IMR-90 (cell line): ENCODE measurements at regions not wholly inside any gene's neighbourhood (a gene's known extent, or its start where the extent isn't known, plus 50 kb on each side); places are given as distances from the start of the nearest gene placed in this dataset.

Source experiments
- ATAC-seq: fragments of 200-7000 bp; cut with Tn5 transposase; 2 replicates; pipeline ENCODE4 v1.9.1; 2020; ENCODE audit warnings: low read depth, mild to moderate bottlenecking, moderate library complexity
- BruUV-seq: library from RNA; stranded (reverse); fragments of 400-500 nt; replicated peaks from 2 replicates; lab custom pipeline; 2021; lab: Mats Ljungman, UMichigan
- CTCF ChIA-PET: fragments of 300-600 bp; formaldehyde crosslinking; extraction: SDS; loops from one replicate; lab custom pipeline; 2021; ENCODE audit warnings: antibody characterized with exemption; lab: Yijun Ruan, JAX
- POLR2A ChIA-PET: fragments of 300-600 bp; sonication (Branson Sonifier 250); formaldehyde crosslinking; loops from one replicate; lab custom pipeline; 2022; ENCODE audit warnings: antibody characterized with exemption; ENCODE audit not compliant: unreplicated experiment; lab: Charles Lee
- DNase-seq: peaks from one replicate; pipeline ENCODE4 v3.0.0; 2013
- H2AFZ ChIP-seq: replicated peaks from 2 replicates; pipeline ENCODE3; 2013; ENCODE audit warnings: low read length, mild to moderate bottlenecking; ENCODE audit not compliant: poor library complexity
- H2AK5ac ChIP-seq: 2 replicates; pipeline ENCODE4 v1.6.1; 2013; ENCODE audit warnings: low read depth, low read length, inconsistent platforms
- H2AK9ac ChIP-seq: replicated peaks from 2 replicates; pipeline ENCODE3; 2013; ENCODE audit warnings: mild to moderate bottlenecking, low read depth, low read length, moderate library complexity; ENCODE audit not compliant: poor library complexity
- H2BK120ac ChIP-seq: 2 replicates; pipeline ENCODE4 v1.6.1; 2013; ENCODE audit warnings: low read depth, low read length, inconsistent platforms
- H2BK15ac ChIP-seq: 3 replicates; pipeline ENCODE4 v1.6.1; 2013; ENCODE audit warnings: low read depth, low read length, inconsistent platforms
- H2BK20ac ChIP-seq: 2 replicates; pipeline ENCODE4 v1.6.1; 2013; ENCODE audit warnings: low read depth, mild to moderate bottlenecking, inconsistent platforms, low read length, moderate library complexity
- H2BK5ac ChIP-seq: 2 replicates; pipeline ENCODE4 v1.6.1; 2013; ENCODE audit warnings: mild to moderate bottlenecking, low read depth, low read length, inconsistent platforms; ENCODE audit not compliant: poor library complexity, severe bottlenecking
- H3K14ac ChIP-seq: replicated peaks from 2 replicates; pipeline ENCODE4 v1.6.1; 2013; ENCODE audit warnings: low read depth, low read length, inconsistent platforms
- H3K18ac ChIP-seq: 2 replicates; pipeline ENCODE4 v1.6.1; 2013; ENCODE audit warnings: low read depth, low read length, control low read depth
- H3K23ac ChIP-seq: 2 replicates; pipeline ENCODE4 v1.6.1; 2013; ENCODE audit warnings: low read depth, low read length, inconsistent platforms
- H3K27ac ChIP-seq: 2 replicates; pipeline ENCODE4 v1.5.1; 2013; ENCODE audit warnings: mild to moderate bottlenecking, control low read depth, low read length; ENCODE audit not compliant: insufficient read depth
- H3K27me3 ChIP-seq: 2 replicates; pipeline ENCODE4 v1.6.1; 2013; ENCODE audit warnings: low read length; ENCODE audit not compliant: control insufficient read depth, insufficient read depth
- H3K36me3 ChIP-seq: 2 replicates; pipeline ENCODE4 v1.6.1; 2013; ENCODE audit warnings: low read length, mixed read lengths; ENCODE audit not compliant: control insufficient read depth, insufficient read depth
- H3K4ac ChIP-seq: 2 replicates; pipeline ENCODE4 v1.6.1; 2013; ENCODE audit warnings: low read depth, low read length, inconsistent platforms
- H3K4me1 ChIP-seq: 2 replicates; pipeline ENCODE4 v1.6.1; 2013; ENCODE audit warnings: low read length, mixed read lengths; ENCODE audit not compliant: control insufficient read depth, insufficient read depth
- H3K4me2 ChIP-seq: 2 replicates; pipeline ENCODE4 v1.6.1; 2013; ENCODE audit warnings: low read depth, mild to moderate bottlenecking, control low read depth, low read length, moderate library complexity
- H3K4me3 ChIP-seq: 2 replicates; pipeline ENCODE4 v1.5.1; 2013; ENCODE audit warnings: low read depth, mild to moderate bottlenecking, control low read depth, low read length, moderate library complexity; ENCODE audit not compliant: insufficient read depth
- H3K56ac ChIP-seq: 2 replicates; pipeline ENCODE4 v1.6.1; 2013; ENCODE audit warnings: low read length, inconsistent platforms; ENCODE audit not compliant: insufficient read depth; ENCODE audit errors: extremely low read depth
- H3K79me1 ChIP-seq, 2 experiments: 2 replicates each; pipeline ENCODE4 v1.6.1; 2013; ENCODE audit warnings: low read length in 2 of 2, inconsistent platforms in 1 of 2, low read depth in 1 of 2
- H3K9ac ChIP-seq: 2 replicates; pipeline ENCODE4 v1.6.1; 2013; ENCODE audit warnings: low read depth, low read length, control low read depth
- H3K9me1 ChIP-seq: 2 replicates; pipeline ENCODE4 v1.6.1; 2013; ENCODE audit warnings: low read length, inconsistent platforms; ENCODE audit not compliant: insufficient read depth
- H3K9me3 ChIP-seq: 2 replicates; pipeline ENCODE4 v1.6.1; 2013; ENCODE audit warnings: low read length; ENCODE audit not compliant: control insufficient read depth, insufficient read depth
- H4K20me1 ChIP-seq: 2 replicates; pipeline ENCODE4 v1.6.1; 2013; ENCODE audit warnings: low read length, inconsistent platforms; ENCODE audit not compliant: insufficient read depth
- H4K5ac ChIP-seq: 2 replicates; pipeline ENCODE4 v1.6.1; 2013; ENCODE audit warnings: mild to moderate bottlenecking, low read depth, low read length, control low read depth
- H4K8ac ChIP-seq, 2 experiments: 2 replicates each; pipeline ENCODE4 v1.6.1; 2013; ENCODE audit warnings: low read depth in 2 of 2, low read length in 2 of 2, control low read depth in 1 of 2, inconsistent platforms in 1 of 2
- H4K91ac ChIP-seq: 2 replicates; pipeline ENCODE4 v1.6.1; 2013; ENCODE audit warnings: low read depth, low read length, inconsistent platforms; ENCODE audit not compliant: insufficient read depth
- BHLHE40 ChIP-seq: fragments of 150-350 bp; IDR thresholded peaks from 2 replicates; pipeline ENCODE4 v1.6.1; 2016; ENCODE audit warnings: mild to moderate bottlenecking, low read depth, low read length
- CEBPB ChIP-seq: IDR thresholded peaks from 2 replicates; pipeline ENCODE4 v1.6.1; 2012; ENCODE audit warnings: low read depth, low read length, improper control_type of control experiment
- CTCF ChIP-seq: conservative IDR thresholded peaks from 2 replicates; pipeline ENCODE4 v1.5.1; 2012; ENCODE audit warnings: mild to moderate bottlenecking, low read depth, low read length, improper control_type of control experiment
- ELK1 ChIP-seq: fragments of 150-350 bp; IDR thresholded peaks from 2 replicates; pipeline ENCODE4 v1.6.1; 2016; ENCODE audit warnings: low read depth, mild to moderate bottlenecking, low read length, moderate library complexity, borderline replicate concordance
- FOS ChIP-seq: fragments of 150-350 bp; IDR thresholded peaks from 2 replicates; pipeline ENCODE4 v1.6.1; 2016; ENCODE audit warnings: low read depth, low read length
- MAFK ChIP-seq: IDR thresholded peaks from 2 replicates; pipeline ENCODE4 v1.6.1; 2012; ENCODE audit warnings: low read depth, low read length, improper control_type of control experiment
- MAZ ChIP-seq: IDR thresholded peaks from 2 replicates; pipeline ENCODE4 v1.6.1; 2012; ENCODE audit warnings: low read depth, mild to moderate bottlenecking, low read length, improper control_type of control experiment, moderate library complexity, borderline replicate concordance
- MXI1 ChIP-seq: IDR thresholded peaks from 2 replicates; pipeline ENCODE4 v1.6.1; 2012; ENCODE audit warnings: low read depth, mild to moderate bottlenecking, low read length, moderate library complexity, borderline replicate concordance
- NFE2L2 ChIP-seq: fragments of 150-350 bp; IDR thresholded peaks from 2 replicates; pipeline ENCODE4 v1.6.1; 2016; ENCODE audit warnings: low read depth, mild to moderate bottlenecking, low read length
- POLR2A ChIP-seq: IDR thresholded peaks from 2 replicates; pipeline ENCODE4 v1.6.1; 2012; ENCODE audit warnings: mild to moderate bottlenecking, low read depth, low read length
- RAD21 ChIP-seq: IDR thresholded peaks from 2 replicates; pipeline ENCODE4 v1.6.1; 2012; ENCODE audit warnings: low read length, improper control_type of control experiment
- RCOR1 ChIP-seq: IDR thresholded peaks from 2 replicates; pipeline ENCODE4 v1.6.1; 2012; ENCODE audit warnings: mild to moderate bottlenecking, low read length, improper control_type of control experiment; ENCODE audit not compliant: insufficient replicate concordance
- RFX5 ChIP-seq: IDR thresholded peaks from 2 replicates; pipeline ENCODE4 v1.8.0; 2012; ENCODE audit warnings: low read depth, mild to moderate bottlenecking, low read length, moderate library complexity
- SMC3 ChIP-seq: fragments of 150-350 bp; IDR thresholded peaks from 2 replicates; pipeline ENCODE4 v1.6.1; 2016; ENCODE audit warnings: low read depth, mild to moderate bottlenecking, antibody characterized with exemption, low read length, moderate library complexity
- USF2 ChIP-seq: fragments of 150-350 bp; IDR thresholded peaks from 2 replicates; pipeline ENCODE4 v1.6.1; 2017; ENCODE audit warnings: mild to moderate bottlenecking, antibody characterized with exemption, low read length, low read depth
- WGBS, 2 experiments: methylation state at CpG; one replicate each; pipeline versions ENCODE4 v1.1.5 to v1.1.7; 2013; ENCODE audit warnings: missing lambda C conversion rate in 2 of 2; ENCODE audit not compliant: insufficient read length in 1 of 2; ENCODE audit errors: extremely low coverage in 2 of 2; 5-methylcytosine and 5-hydroxymethylcytosine counted together
- dilution Hi-C: fragments of 300-500 bp; cut with HindIII; formaldehyde crosslinking; loops from one replicate; pipeline ENCODE4 v1.14.3; 2018; ENCODE audit warnings: low sequenced_read_pairs; ENCODE audit not compliant: unreplicated experiment
- in situ Hi-C: fragments of 300-500 bp; cut with MboI; formaldehyde crosslinking; loops from 3 replicates; pipeline ENCODE4 v1.14.3; 2019; ENCODE audit warnings: low sequenced_read_pairs, inconsistent platforms, mixed read lengths
- intact Hi-C: fragments of 100-400 bp; cut with micrococcal nuclease; formaldehyde crosslinking; loops from 2 replicates; pipeline ENCODE4 v1.10.0; 2022

- Histone ChIP-seq H3K79me1 (no peaks in the 10 kb centered on the region), H3K4me1 (peaks cover 6% of the 10 kb centered on the region), H2BK20ac (peak overlapping the region; percentile 97), H2AK9ac (peak overlapping the region; percentile 17), H2AFZ (peak overlapping the region; percentile 78), H3K36me3 (no peaks in the 10 kb centered on the region), H2AK5ac (peak overlapping the region; percentile 89), H3K4ac (peak overlapping the region; percentile 95), H4K8ac (peak overlapping the region; percentile 15 to 93), H3K27me3 (no peaks in the 10 kb centered on the region), H3K14ac (peak overlapping the region; percentile 83), H2BK5ac (peak overlapping the region; percentile 96), H3K18ac (peak overlapping the region; percentile 95), H3K4me3 (no peak overlapping the region), H2BK15ac (peak overlapping the region; percentile 86; the same call in 2 of the 3 replicates), H2BK120ac (peak overlapping the region; percentile 96), H3K9me3 (no peaks in the 10 kb centered on the region), H3K27ac (peak overlapping the region; percentile 23; the same call in 1 of the 2 replicates), H3K9me1 (peaks cover 3% of the 10 kb centered on the region), H3K4me2 (peak overlapping the region; percentile 66; the same call in 1 of the 2 replicates), H4K20me1 (no peaks in the 10 kb centered on the region), H3K9ac (no peak overlapping the region), H4K5ac (peak overlapping the region; percentile 94; the same call in 1 of the 2 replicates), H3K56ac (peak overlapping the region; percentile 85), H3K23ac (peak overlapping the region; percentile 92; the same call in 1 of the 2 replicates), H4K91ac (peak overlapping the region; percentile 93)
- intact Hi-C loops (loop anchor here (10.0 kb wide), 2 partner anchors 361 to 749 kb away; partner anchors contain the start of gene DSEL), in situ Hi-C loops (no loop called here), dilution Hi-C loops (no loop called here)
- peak; percentile 48 for DNase-seq
- ATAC-seq, result peak; percentile 24; the same call in 1 of the 2 replicates
- 88% methylated on average over 4 of the region's 5 CpGs; no CpG with 5 or more reads in 1 of the 2 experiments for WGBS, 2 experiments
- POLR2A ChIA-PET, result no interaction called here
- BruUV-seq, result no TSS peak
- CTCF ChIA-PET, result interaction anchor here (0.6 kb wide), 1 partner anchor 35 kb away, joined by 3 read pairs; no protein-coding TSS in a partner anchor
- TF ChIP-seq FOS (no peak), MXI1 (no peak), POLR2A (no peak), SMC3 (no peak), RAD21 (no peak), MAFK (no peak), RFX5 (no peak), MAZ (no peak), USF2 (no peak), BHLHE40 (no peak), CEBPB (no peak), NFE2L2 (no peak), RCOR1 (no peak), CTCF (no peak), ELK1 (no peak)
These were observed 451.4 kb downstream of the TMX3 start for GRCh38 chr18:68263481-68263880.
